ENCODE measurements at regions not wholly inside any gene's neighbourhood (a gene's known extent, or its start where the extent isn't known, plus 50 kb on each side); places are given as distances from the start of the nearest gene placed in this dataset.

- intact Hi-C loops (cut with DNase I; ENCODE audit: low total_unique reads) = no loop called here
- TF ChIP-seq POLR2AphosphoS5 (IDR thresholded peaks at IDR 0.05) (no peak), CTCF (IDR thresholded peaks at IDR 0.05 in 8 of 11, conservative IDR thresholded peaks at IDR 0.05 in 3 of 11) (no peak), POLR2A (IDR thresholded peaks at IDR 0.05) (no peak)
- H3K4me1 ChIP-seq = peaks cover 0 to 7% (median 2%) of the 10 kb centered on the region in 6 donors
- no peak overlapping the region for H3K4me3 ChIP-seq
- WGBS, 5 donors = 83 to 92% (median 90%) methylated on average over 3 of the region's 3 CpGs
- no peaks in the 10 kb centered on the region for H3K36me3 ChIP-seq
- H3K27me3 ChIP-seq (replicated peaks in 1 of 7) = peaks cover 0 to 22% (median 0%) of the 10 kb centered on the region in 7 donors
- H3K9me3 ChIP-seq = no peaks in the 10 kb centered on the region
- no peak overlapping the region for H3K27ac ChIP-seq
- DNase-seq = no peak
Measured at GRCh38 chr6:7671581-7671980, 54.3 kb upstream of the BMP6 start.

GRCh38 chr6:7672066-7673062 lies 53.5 kb upstream of the BMP6 start:
- no peaks in the 10 kb centered on the region for H3K9me3 ChIP-seq
- peak overlapping the region in 1 of 8 donors; percentile 35 for H3K4me3 ChIP-seq
- 84 to 91% (median 86%) methylated on average over 20 of the region's 20 CpGs for WGBS, 5 donors
- intact Hi-C loops (cut with DNase I; ENCODE audit: low total_unique reads) = no loop called here
- H3K27ac ChIP-seq = no peak overlapping the region
- no peak for TF ChIP-seq POLR2A (IDR thresholded peaks at IDR 0.05)
- TF ChIP-seq CTCF (IDR thresholded peaks at IDR 0.05 in 8 of 11, conservative IDR thresholded peaks at IDR 0.05 in 3 of 11) = no peak
- TF ChIP-seq POLR2AphosphoS5 (IDR thresholded peaks at IDR 0.05) = no peak
- DNase-seq = peak; percentile 44
- H3K36me3 ChIP-seq = no peaks in the 10 kb centered on the region
- H3K4me1 ChIP-seq = peaks cover 0 to 7% (median 2%) of the 10 kb centered on the region in 6 donors
- H3K27me3 ChIP-seq (replicated peaks in 1 of 7) = peaks cover 0 to 22% (median 0%) of the 10 kb centered on the region in 7 donors

GRCh38 chr6:7673063-7673536 lies 52.8 kb upstream of the BMP6 start:
- DNase-seq = peak; percentile 59
- WGBS, 5 donors = 27 to 42% (median 36%) methylated on average over 16 of the region's 16 CpGs
- Histone ChIP-seq H3K27me3 (replicated peaks in 1 of 7) (peaks cover 0 to 22% (median 0%) of the 10 kb centered on the region in 7 donors), H3K4me3 (peak overlapping the region in 2 of 8 donors; percentile 9 to 35), H3K27ac (no peak overlapping the region), H3K9me3 (no peaks in the 10 kb centered on the region), H3K4me1 (peaks cover 0 to 7% (median 2%) of the 10 kb centered on the region in 6 donors), H3K36me3 (no peaks in the 10 kb centered on the region)
- intact Hi-C loops (cut with DNase I; ENCODE audit: low total_unique reads) = no loop called here
- TF ChIP-seq POLR2AphosphoS5 (IDR thresholded peaks at IDR 0.05) (no peak), POLR2A (IDR thresholded peaks at IDR 0.05) (no peak), CTCF (IDR thresholded peaks at IDR 0.05 in 8 of 11, conservative IDR thresholded peaks at IDR 0.05 in 3 of 11) (no peak)

GRCh38 chr6:7674291-7674690 lies 51.6 kb upstream of the BMP6 start:
- 29 to 60% (median 39%) methylated on average over 6 of the region's 6 CpGs for WGBS, 5 donors
- DNase-seq = peak; percentile 39
- intact Hi-C loops (cut with DNase I; ENCODE audit: low total_unique reads) = no loop called here

More at GRCh38 chr6:7674291-7674690, 51.6 kb upstream of the BMP6 start:
- Histone ChIP-seq H3K27ac (no peak overlapping the region), H3K9me3 (no peaks in the 10 kb centered on the region), H3K4me1 (peaks cover 0 to 7% (median 2%) of the 10 kb centered on the region in 6 donors), H3K36me3 (no peaks in the 10 kb centered on the region), H3K4me3 (no peak overlapping the region), H3K27me3 (replicated peaks in 1 of 7) (peaks cover 0 to 28% (median 0%) of the 10 kb centered on the region in 7 donors)
- TF ChIP-seq POLR2A (IDR thresholded peaks at IDR 0.05) = no peak
- TF ChIP-seq CTCF (IDR thresholded peaks at IDR 0.05 in 8 of 11, conservative IDR thresholded peaks at IDR 0.05 in 3 of 11) = no peak
- TF ChIP-seq POLR2AphosphoS5 (IDR thresholded peaks at IDR 0.05) = no peak

Measured in spleen (tissue), 11 donors.